Hematopoietic multipotent progenitor cell treated with erythropoietin and hydrocortisone succinate and interleukin-3 and kit ligand, for 17 days (in vitro differentiated cells): ENCODE measurements at regions not wholly inside any gene's neighbourhood (a gene's known extent, or its start where the extent isn't known, plus 50 kb on each side); places are given as distances from the start of the nearest gene placed in this dataset.

Experiments
- DNase-seq: peaks from one replicate; pipeline ENCODE4 v3.0.0-alpha.2; 2015; ENCODE audit warnings: low spot score

DNA sequence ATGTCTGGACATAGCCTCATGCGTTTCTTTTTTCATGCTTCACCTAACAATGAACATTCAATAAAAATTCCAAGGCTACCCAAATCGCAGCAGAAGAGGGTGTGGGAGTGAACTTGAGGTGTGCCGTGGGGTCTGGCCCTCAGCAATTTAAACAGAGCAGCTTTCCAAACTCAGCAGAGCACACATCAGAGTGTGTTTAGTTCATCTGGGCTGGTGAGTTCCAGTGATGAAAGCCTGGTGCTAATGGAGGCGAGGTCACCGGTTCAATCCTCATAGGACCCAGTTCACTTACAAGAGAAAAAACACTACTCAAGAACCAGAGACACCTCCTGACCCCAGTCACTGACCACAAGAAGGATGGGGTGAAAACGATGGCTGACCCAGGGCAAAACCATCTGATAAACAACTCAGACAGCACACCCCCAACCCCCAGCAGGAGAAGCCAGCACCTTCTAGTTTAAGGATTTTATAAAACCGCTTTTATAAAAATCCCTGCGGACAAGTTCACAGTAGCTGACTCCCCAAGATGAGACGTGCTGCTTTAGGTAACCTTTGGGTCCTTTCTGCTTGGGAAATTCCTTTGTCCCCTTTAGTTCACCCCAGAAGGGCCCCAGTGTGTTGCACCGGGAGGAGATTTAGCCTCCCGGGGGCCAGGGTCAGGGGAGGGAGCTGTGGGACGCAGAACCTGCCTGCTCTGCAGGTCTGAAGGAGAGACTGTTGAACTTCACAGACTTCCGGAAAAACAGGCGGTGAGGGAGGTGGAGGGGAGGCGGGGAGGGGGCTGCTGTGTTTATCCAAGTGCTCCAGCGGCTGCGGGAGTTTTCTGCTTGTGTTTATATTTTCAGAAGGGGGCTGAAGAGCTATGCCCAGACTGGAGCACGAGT, 152.7 kb upstream of the SOX11 start:
- no peak for DNase-seq

DNA sequence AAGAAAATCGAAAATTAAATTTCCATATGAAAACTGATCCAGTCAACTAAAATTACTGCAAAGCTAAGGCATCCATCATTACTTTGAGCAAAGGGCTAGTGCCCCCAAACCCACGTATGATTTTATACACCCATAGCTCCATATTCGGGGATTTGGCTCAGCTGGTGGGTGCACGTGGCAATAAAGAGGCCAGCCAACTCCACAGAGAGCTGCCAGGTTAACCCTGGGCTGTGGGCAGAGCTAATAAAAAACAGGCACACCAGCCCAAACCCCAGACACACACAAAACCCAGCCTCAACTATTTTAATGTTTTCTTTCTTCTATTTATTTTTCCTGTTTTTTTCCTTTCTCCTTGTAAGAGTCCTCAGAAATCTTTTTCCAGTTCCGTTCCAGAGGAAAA, 151.3 kb upstream of the SOX11 start:
- DNase-seq, result no peak

DNA sequence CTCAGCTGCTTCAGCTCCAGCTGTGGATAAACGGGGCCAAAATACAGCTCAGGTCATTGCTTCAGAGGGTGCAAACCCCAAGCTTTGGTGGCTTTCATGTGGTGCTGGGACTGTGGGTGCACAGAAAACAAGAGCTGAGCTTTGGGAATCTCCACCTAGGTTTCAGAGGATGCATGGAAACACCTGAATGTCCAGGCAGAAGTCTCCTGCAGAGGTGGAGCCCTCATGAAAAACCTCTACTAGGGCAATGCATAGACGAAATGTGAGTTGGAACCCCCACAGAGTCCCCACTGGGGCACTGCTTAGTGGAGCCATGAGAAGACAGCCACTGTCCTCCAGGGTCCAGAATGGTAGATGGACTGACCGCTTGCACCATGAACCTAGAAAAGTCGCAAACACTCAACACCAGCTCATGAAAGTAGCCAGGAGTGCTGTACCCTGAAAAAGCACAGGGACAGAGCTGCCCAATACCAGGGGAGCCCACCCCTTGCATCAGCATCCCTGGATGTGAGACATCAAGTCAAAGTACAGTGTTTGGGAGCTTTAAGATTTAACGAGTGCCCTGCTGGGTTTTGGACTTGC, 147.9 kb upstream of the SOX11 start:
- DNase-seq, result no peak

DNA sequence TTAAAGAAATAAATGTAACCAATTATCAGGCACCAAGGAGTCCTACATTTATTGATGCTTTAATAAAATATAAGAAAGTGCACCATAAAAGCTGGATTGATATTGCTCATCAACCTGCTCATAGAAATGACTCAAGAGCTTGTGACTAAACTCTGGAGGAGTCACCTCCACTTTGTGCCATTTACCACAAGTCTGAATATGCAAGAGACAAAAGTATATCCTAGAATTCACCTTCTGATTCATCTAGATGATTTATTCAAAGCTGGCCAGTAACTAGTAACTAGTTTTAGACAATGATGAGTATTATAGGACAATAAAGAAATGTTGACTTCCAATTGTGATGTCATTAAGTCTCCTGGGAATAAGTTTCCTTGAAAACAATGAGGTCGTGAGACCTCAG, 146.0 kb upstream of the SOX11 start:
- no peak for DNase-seq

DNA sequence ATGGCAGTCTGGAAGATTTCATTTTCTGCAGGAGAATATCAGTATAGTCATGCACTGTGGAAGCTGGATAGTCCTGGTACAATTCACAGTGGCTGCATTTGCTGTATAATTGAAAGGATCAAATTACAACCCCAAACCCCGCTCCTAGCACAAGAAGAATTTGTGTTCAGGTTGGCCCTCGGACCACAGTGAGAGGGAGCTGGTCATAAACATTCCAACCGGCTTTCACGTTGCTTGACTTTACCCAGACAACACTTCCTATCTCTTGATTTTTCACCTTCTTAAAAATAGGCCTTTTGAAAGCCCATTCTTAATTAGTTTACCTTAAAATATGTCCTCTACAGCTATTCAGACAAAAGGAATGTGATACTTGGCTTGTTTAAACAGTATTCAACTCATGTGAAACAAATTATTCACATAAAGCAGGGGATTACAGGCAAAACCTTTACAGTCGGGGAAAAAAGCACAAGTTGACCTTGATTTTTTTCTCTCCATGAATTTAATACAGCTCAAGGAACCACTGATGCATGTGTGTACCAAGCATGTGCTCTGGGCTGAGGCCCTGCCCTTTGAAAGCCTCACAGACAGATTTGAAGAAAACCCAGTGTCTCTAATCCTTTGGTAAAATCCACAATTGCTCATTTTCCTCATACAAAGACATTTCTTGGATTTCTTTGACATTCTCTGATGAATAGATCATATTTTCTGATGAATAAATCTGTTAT, 143.0 kb upstream of the SOX11 start:
- DNase-seq, result no peak

DNA sequence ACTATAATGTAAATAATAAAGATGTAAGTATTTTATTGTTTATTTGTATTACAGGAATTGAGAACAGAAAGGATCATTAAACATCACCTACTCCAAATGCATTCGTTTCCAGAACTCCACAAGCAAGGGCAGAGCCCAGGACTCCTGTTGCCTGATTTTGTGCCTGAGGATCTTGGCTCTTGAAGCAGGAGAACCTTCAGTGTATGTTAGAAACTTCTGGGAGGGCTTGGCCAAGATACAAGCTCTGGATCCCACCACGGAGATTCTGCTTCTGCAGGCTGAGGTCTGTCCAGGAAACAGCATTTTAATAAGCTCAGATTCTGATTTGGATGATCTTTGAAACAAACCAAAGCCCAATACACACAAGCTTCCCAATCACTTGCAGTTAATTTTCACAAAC, 142.4 kb upstream of the SOX11 start:
- no peak for DNase-seq

DNA sequence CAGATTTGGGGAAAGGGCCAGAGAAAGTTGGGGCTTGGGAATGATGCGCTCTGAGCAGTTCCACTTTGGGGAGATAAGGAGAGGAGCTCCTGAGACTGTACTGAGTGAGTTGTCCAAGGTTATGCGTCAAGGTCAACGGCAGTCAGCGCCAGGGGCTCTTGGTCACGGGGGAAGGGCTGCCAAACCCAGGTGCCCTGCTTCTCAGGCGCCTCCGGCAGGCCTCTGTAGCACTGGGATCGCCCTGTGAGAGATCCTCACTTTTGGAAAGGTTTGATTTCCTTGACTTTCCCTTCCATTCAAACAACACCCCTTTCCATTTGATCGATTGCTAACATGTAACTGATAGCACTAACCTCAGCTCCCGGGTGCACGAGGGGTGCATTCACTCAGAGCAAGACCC, 136.5 kb upstream of the SOX11 start:
- DNase-seq, result no peak

DNA sequence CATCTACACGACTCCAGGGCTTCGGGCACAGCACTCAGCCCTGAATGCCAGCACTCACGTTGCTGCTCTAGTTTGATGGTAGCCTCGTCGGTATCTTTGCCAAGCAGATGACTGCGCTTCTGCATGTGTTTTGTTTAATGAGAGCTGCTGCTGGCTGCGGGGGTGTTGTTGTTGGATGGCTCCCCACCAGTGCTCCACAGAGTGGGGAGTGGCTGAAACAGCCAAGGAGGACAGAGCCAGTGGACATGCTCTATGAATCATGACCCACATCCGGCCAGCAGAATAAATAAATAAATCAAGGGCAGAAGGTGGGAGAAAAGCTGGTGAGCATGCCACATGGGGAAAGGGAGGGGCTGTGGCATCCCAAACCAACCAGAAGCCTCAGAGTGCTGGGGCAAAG, 131.2 kb upstream of the SOX11 start:
- no peak for DNase-seq

DNA sequence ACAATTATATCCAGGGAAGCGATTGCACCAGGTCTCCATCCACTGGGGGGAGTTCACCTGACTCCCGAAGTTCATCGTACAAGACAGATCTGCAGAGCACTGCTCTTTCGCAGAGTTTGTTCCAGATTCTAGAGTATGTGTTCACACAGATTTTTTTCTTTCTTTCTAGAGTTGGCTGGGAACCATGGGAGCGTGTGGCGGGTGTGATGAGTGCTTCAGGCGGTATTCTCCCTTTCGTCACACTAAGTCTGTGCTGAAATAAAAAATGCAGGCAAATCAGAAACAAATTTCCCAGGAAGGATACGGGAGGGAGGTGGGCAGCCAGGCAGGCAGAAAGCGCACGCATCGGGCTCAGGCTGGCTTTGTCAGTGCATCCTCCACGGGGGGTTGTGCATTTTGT, 129.8 kb upstream of the SOX11 start:
- no peak for DNase-seq

DNA sequence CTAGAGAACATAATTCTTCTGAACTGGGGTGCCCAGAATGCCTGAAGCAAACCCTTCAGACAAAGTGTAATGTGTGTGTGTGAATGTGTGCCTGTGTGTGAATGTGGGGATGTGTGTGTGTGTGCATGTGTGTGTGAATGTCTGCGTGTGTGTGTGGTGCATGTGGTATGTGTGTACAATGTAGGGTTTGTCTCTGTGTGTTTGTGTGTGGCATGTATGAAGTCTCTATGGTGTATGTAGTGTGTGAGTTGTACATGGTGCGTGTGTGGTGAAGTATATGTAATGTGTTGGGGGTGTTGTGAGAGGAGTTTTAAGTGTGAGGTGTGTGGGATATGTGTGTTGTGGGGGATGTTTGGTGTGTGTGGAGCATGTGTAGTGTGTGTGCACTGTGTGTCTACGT, 129.3 kb upstream of the SOX11 start:
- DNase-seq, result no peak

DNA sequence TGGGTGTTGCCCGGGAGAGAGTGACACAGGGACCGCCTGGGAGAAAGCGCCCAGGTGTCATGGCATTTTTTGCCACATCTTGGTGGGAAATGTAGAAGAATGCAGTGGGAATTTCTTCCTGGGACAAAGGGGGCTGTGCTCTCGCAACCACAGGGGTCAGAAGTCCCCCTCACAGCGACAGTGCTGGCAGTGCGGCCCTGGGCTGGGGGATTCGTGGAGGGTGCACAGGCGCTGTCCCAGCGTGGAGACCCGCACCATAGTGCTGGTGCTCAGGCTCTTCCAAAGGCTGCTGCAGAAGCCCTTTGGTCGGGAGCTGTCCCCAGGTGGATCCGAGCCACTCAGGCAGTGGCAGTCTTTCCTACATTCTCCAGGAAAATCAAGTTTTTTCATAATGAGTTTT, 128.8 kb upstream of the SOX11 start:
- no peak for DNase-seq

DNA sequence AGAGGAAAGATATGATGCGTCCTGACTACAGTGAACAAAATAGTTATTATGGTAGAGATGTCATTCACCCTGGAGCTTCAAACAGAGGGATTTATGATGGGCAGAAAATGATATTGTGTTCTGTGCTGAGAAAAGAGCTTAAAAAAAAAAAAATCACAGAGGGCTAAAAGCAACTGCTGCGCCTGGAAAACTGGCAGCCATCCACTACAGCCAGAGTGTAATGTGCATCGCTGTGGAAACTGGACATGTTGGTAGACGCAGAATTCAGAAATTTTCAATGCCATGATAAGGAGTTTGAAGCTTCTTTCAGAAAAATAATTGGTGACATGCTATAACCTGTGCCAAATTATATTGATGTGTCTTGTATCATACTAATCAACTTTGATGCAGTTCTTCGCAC, 122.9 kb upstream of the SOX11 start:
- DNase-seq, result no peak

DNA sequence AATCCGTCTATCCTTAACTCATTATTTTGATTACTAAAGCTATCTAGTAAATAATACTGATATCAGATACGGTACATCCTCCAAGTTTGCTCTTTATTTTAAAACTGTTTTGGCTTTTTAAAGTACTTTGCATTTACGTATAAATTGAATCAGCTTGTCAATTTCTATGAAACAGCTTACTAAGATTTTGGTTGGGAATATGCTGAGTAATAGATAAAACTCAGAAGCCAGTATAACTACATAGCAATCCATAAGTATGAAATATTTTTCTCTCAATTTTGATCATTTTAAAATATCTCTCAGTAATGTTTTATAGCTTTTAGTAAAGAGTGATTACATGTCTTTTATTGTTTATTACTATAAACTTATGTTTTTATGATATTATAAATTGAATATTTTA, 116.2 kb upstream of the SOX11 start:
- DNase-seq, result no peak

DNA sequence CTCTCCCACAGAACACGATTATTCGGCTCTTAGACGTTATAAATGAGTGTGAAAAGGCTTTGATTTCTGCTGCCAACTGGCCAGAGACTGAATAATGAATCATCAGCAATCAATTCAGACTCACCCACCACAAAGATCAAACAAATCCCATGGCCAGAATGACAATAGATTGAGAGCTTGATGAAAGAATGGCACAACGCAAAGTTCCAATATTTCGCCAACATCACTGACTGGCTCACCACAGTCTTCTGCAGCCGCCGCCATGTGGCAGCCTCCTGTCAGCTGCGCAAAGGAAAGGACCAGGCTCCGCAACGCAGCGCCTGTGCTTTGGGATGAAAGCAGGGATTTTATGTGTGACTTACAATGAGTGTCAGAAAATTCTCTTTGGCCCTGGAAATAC, 104.4 kb upstream of the SOX11 start:
- DNase-seq, result no peak

DNA sequence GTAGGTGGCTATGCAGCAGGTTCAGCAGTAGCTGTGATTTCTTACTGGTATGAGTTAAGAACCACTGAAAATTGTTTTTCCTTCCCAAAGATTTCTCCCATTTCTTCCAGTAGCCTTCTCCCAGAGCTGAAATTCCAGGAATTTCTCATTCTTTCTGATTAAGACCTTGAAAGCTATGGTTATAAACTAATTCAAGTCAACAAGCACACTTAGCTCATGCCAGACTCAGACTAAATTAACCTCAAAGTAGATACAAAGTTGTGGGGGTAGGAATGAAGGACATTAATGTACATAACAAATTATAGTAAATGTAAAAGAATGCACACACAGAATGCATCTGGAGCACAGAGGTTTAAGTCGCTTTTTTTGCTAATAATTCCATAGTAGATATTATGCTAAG, 103.6 kb upstream of the SOX11 start:
- no peak for DNase-seq

DNA sequence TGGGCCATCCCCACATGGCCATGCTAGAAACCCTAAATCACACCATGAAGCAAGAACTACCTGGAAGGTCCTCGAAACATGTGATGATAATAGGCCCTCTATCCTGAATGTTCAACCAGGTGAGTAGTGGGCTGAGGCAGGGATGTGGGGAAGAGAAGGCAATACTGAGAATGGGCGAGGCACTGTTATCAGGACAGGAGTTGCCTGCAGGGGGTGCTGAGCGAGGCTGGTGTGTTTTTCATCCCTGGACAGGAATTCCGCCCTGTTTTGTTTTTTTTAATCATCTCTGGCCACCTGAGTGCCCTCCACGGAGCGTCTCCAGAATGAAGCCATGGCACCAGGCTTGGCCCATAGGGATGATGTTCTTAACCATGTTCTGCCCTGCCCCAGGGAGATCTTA, 103.0 kb upstream of the SOX11 start:
- DNase-seq, result no peak

DNA sequence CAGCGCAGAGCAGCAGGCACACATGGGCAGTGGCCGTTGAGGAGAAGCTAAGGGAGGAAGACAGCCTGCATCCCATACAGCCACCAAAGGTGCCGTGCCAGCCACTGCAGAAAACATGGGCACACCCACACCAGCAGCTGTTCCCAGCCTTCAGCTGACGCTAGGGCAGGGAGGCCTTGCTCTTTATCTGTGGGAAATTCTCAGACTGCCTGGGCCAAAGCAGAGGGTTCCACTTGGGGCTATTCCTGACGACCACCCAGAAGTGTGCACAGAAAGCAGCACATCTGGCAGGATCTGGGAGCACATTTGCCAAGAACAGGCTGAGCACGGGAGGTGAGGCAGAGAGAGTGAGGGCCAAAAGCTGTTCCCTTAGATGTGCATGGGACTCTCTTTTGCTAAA, 101.3 kb upstream of the SOX11 start:
- no peak for DNase-seq

DNA sequence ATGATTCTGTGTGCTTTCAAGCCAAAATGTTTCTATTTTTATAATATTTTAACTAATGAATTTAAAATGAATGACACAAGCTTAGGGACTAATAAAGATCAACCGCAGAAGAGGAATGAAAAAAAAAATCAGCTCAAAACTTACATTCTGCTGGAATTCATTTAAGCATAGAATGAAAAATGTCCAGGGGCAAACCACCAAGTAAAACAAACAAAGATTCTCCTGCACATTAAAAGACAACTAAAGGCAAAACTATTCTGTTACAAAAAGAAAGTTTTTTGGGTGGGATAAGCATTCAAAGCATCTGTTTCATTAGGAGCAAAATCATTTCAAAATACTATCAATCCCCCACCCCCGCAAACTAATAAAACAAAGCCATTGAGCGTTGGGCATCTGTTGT, 99.3 kb upstream of the SOX11 start:
- DNase-seq, result no peak

DNA sequence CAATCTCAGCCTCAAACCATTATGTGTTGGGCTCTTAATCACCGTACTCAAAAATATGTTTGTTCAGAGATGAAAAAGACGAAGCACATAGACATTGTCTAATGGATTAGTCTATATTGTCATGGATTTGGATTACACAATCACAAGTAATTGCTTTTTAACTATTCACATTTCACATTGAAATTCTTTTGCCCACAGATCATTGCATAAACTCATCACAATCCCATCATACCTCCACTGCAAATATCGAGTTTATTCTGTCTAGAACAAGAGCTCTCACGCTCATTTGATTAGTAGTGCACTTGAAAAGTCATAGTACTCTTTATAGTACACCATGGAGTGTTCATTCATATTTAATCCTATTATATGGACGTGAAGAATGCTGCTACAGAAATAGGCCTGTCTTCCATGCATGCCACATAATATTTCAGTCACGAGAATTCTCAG, 97.9 kb upstream of the SOX11 start:
- no peak for DNase-seq

DNA sequence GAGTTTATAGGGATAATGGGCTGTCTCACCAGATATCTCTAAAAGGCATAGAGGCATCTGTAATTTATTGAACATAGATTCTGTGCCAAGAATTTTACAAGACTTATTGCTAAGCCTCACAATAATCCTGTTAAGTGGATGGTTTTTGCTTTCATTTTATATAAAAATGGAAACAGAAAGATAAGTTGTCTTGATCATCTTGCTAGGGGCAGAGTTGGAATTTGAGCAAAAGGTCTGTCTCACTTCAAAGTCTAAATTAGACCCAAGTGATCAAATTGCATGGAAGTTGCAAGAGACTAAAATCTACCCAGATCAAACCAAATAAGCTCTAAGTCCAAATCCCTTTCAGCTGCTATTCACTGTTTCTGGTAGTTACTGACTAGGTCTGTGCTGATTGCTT, 95.3 kb upstream of the SOX11 start:
- no peak for DNase-seq

DNA sequence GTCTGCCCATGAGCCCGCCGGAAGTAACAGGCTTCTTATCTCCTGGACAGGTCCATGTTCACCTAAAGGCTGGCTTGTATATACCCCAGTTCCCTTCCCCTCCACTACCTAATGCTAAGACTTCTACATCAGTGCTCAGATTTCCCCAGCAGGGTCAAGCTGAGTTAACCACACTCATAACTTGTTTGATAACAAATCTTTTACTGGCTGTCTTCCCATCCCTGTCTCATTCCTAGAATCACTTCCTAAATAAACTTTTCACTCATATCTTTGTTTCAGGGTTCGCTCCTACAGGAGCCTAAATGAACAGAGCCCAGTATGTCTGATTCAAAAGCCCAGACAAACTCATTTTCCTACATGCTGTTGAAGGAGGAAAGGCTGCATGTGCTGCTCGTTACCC, 94.0 kb upstream of the SOX11 start:
- DNase-seq, result no peak

DNA sequence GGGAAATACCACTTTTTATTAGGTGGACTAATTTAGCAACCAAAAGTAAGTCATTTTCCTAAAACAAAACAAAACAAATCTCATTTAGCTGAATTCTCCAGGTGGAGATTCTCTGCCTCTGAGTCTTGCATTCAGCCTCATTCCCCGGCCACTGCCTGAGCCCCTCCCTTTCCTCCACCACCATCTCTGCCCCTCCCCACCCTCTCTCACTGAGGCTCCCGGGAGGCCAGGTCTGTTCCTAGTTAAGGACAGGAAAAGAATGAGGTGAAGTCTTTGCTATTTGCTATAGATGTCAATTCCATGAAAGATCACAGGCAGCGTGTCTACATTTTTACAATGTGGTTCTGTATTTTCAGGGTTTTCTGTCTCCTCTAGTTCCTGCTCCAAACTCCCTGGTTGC, 83.0 kb upstream of the SOX11 start:
- DNase-seq, result no peak

DNA sequence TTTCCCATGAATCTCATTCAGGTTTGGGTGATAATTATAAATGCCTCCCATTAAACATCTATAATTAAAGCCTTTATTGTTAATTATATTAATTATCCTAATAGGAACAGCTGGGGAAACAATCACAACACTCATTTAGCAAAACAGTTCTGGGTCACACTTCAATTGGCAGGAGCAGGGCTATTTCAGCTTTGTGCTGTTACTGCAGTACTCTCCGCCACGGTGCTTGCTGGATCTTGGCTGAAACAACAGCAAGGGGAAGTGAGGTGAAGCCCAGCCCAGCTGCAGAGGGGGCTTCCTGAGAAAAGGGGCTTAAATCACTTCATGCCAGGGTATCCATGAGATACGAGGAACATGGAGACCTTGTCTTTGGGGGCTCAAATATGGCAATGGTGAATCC, 79.5 kb upstream of the SOX11 start:
- DNase-seq, result no peak
